PC-9 (cell line): ENCODE measurements at regions not wholly inside any gene's neighbourhood (a gene's known extent, or its start where the extent isn't known, plus 50 kb on each side); places are given as distances from the start of the nearest gene placed in this dataset.

ENCODE experiments used
- CTCF ChIP-seq: fragments of 200-600 bp; sonication (generic); conservative IDR thresholded peaks from 2 replicates; pipeline ENCODE4 v1.6.1; 2017; ENCODE audit warnings: mixed run types, antibody characterized with exemption, mild to moderate bottlenecking, moderate library complexity
- EZH2 ChIP-seq: fragments of 200-600 bp; sonication (generic); IDR thresholded peaks from 2 replicates; pipeline ENCODE4 v1.8.0; 2017; ENCODE audit warnings: antibody characterized with exemption, low read depth

DNA sequence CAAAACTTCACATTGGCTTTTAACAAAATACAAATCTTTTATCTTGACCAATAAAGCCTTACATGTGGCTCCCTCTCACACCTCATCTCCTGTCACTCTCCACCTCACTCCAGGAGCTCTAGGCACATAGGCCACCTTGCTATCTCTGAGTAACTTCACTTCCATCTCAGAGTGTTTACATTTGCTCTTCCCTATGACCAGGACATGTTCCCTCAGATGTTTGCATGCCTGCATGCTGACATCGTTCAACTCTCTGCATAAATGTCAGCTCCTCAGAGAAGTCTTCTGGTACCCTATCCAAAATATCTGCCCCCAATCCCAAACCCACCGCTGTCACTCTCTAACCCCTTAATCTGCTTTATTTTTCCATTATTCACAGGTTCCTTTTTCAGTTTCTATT, 110.9 kb downstream of the TOMM20 start:
- no peak for TF ChIP-seq CTCF
- no peak for TF ChIP-seq EZH2
